ENCODE measurements at regions not wholly inside any gene's neighbourhood (a gene's known extent, or its start where the extent isn't known, plus 50 kb on each side); places are given as distances from the start of the nearest gene placed in this dataset.

DNA sequence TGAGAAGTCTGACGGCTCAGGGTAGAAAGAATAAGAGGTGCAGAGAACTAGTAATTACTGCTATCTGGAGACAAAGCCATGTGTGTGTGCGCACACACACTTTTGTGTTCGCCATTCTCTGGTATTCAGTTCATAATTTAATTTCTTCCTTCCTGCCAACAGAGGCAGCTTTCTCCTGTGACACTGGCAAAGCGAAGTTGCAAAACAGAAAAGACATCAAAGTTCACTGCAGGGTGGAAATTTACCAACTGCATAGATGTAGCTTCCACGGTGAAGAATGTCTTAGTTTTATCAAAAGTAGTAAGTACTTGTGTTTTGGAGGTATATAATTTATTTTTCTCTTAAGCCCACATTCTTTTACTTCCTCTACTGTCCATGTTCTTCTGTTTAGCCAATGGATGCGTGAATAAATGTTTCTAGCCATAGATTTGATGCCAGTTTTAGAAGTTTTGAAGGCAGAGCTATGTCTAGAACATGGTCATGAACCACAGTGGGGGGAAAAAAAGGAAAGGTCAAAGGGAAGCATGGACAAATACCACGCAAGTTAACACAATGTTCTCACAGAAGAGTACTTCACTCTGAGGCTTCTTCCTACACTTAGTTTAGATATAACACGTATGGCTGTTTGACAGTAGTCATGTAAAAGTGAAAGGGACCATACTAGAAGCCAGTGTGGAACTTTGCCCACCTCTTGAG, 536.5 kb upstream of the GRIA1 start:
- H3K4me3 ChIP-seq (ENCODE audit: insufficient read depth, low read length, poor library complexity, severe bottlenecking), result no peak overlapping the region

DNA sequence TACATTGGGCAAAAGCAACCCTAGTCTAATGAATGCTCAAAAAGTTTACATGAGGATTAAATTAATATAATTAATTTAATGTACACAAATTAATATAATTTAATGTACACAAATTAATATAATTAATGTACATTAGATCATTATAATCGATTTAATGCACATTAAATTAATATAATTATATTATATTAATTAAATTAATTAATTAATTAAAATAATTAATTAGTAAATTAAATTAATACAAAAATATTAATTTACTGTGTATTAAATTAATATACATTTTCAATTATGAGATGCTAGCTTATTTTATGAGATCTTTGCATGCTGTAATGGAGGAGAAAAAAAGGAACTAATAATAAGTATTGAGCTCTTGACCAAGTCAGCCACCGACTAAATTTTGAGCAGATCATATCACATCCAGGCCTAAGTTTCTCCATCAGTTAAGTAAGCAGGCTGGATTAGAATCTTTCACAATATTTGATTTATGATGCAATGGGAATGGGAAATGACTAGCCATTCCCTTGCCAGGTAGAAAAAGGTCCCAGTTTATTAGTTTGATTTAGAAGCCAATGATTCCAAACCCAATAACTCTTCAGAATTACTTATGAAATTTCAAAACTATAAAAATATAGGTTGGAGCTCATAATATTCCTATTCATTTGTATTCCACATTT, 533.4 kb upstream of the GRIA1 start:
- H3K9ac ChIP-seq (ENCODE audit: low read length), result no peak overlapping the region
- no peak overlapping the region for H2AFZ ChIP-seq (ENCODE audit: low read depth, low read length, severe bottlenecking)
- no peaks in the 10 kb centered on the region for H4K20me1 ChIP-seq (ENCODE audit: low read depth, low read length)
- no peaks in the 10 kb centered on the region for H3K9me2 ChIP-seq (replicated peaks; ENCODE audit: insufficient read depth, low read length)
- H3K36me3 ChIP-seq (ENCODE audit: low read length), result no peaks in the 10 kb centered on the region
- H3K27ac ChIP-seq (ENCODE audit: low read depth, low read length), result no peak overlapping the region
- no peaks in the 10 kb centered on the region for H3K9me3 ChIP-seq (ENCODE audit: insufficient read depth, low read length)
- no peaks in the 10 kb centered on the region for H3F3A ChIP-seq (ENCODE audit: insufficient read depth)
- H3K4me2 ChIP-seq (ENCODE audit: low read depth, low read length, poor library complexity, severe bottlenecking), result no peak overlapping the region
- no peaks in the 10 kb centered on the region for H3K79me2 ChIP-seq (ENCODE audit: insufficient read depth, low read length)
- H3K4me3 ChIP-seq (ENCODE audit: insufficient read depth, low read length, poor library complexity, severe bottlenecking), result no peak overlapping the region
- TF ChIP-seq, protein P1, sequence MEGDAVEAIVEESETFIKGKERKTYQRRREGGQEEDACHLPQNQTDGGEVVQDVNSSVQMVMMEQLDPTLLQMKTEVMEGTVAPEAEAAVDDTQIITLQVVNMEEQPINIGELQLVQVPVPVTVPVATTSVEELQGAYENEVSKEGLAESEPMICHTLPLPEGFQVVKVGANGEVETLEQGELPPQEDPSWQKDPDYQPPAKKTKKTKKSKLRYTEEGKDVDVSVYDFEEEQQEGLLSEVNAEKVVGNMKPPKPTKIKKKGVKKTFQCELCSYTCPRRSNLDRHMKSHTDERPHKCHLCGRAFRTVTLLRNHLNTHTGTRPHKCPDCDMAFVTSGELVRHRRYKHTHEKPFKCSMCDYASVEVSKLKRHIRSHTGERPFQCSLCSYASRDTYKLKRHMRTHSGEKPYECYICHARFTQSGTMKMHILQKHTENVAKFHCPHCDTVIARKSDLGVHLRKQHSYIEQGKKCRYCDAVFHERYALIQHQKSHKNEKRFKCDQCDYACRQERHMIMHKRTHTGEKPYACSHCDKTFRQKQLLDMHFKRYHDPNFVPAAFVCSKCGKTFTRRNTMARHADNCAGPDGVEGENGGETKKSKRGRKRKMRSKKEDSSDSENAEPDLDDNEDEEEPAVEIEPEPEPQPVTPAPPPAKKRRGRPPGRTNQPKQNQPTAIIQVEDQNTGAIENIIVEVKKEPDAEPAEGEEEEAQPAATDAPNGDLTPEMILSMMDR (IDR thresholded peaks at IDR 0.05; ENCODE audit: insufficient read depth, low read length, poor library complexity, severe bottlenecking), result no peak
- TF ChIP-seq EZH2phosphoT487 (conservative IDR thresholded peaks at IDR 0.05; ENCODE audit: low read length), result no peak
- no peaks in the 10 kb centered on the region for H3K27me3 ChIP-seq (ENCODE audit: low read length)

More for the DNA sequence above, 536.5 kb upstream of the GRIA1 start:
- no peaks in the 10 kb centered on the region for H3K9me3 ChIP-seq (ENCODE audit: insufficient read depth, low read length)
- no peaks in the 10 kb centered on the region for H3K79me2 ChIP-seq (ENCODE audit: insufficient read depth, low read length)
- no peak overlapping the region for H3K4me2 ChIP-seq (ENCODE audit: low read depth, low read length, poor library complexity, severe bottlenecking)
- no peak overlapping the region for H2AFZ ChIP-seq (ENCODE audit: low read depth, low read length, severe bottlenecking)
- H3F3A ChIP-seq (ENCODE audit: insufficient read depth), result no peaks in the 10 kb centered on the region
- no peak for TF ChIP-seq EZH2phosphoT487 (conservative IDR thresholded peaks at IDR 0.05; ENCODE audit: low read length)
- TF ChIP-seq, protein P1 (IDR thresholded peaks at IDR 0.05; ENCODE audit: insufficient read depth, low read length, poor library complexity, severe bottlenecking), result no peak
- H4K20me1 ChIP-seq (ENCODE audit: low read depth, low read length), result no peaks in the 10 kb centered on the region
- H3K9ac ChIP-seq (ENCODE audit: low read length), result no peak overlapping the region
- H3K9me2 ChIP-seq (replicated peaks; ENCODE audit: insufficient read depth, low read length), result no peaks in the 10 kb centered on the region
- H3K27me3 ChIP-seq (ENCODE audit: low read length), result no peaks in the 10 kb centered on the region
- H3K36me3 ChIP-seq (ENCODE audit: low read length), result no peaks in the 10 kb centered on the region
- H3K27ac ChIP-seq (ENCODE audit: low read depth, low read length), result no peak overlapping the region

DNA sequence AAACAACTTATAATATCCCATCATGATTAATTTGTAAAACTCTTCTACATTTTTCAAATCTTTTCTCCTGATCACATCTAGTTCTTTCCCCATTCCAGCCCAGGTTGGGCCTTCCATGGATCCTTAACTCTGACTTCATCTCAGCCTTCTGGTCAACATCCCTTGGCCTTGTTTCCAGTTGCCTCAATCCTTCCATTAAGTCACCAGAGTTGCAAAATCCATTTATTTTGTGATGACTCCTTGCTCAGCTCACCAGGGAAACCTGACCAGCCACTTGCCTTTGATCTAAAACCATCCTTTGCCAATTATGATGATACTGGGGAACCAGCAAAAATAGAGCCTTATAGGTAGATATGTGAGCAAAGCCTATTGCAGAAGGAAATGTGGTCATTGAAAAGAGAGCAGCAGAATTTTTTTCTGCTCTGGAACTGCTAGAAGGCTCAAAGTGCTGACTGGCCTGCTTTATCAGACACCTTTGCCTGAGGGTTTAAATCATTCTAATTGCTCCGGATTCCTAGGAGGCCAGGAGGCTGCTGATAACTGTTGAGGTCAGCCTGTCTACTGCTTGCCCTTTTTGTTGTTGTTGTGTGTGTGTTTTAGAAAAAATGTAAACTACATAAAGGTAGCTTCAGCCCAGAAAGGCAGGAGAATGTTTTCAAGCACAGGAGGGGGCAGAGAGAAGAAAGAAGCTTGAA, 512.2 kb upstream of the GRIA1 start:
- no peak overlapping the region for H3K4me3 ChIP-seq (ENCODE audit: insufficient read depth, low read length, poor library complexity, severe bottlenecking)
- H3F3A ChIP-seq (ENCODE audit: insufficient read depth), result no peaks in the 10 kb centered on the region
- no peak overlapping the region for H3K27ac ChIP-seq (ENCODE audit: low read depth, low read length)
- H3K79me2 ChIP-seq (ENCODE audit: insufficient read depth, low read length), result no peaks in the 10 kb centered on the region
- H3K9ac ChIP-seq (ENCODE audit: low read length), result no peak overlapping the region
- no peak overlapping the region for H2AFZ ChIP-seq (ENCODE audit: low read depth, low read length, severe bottlenecking)
- no peaks in the 10 kb centered on the region for H4K20me1 ChIP-seq (ENCODE audit: low read depth, low read length)
- H3K9me3 ChIP-seq (ENCODE audit: insufficient read depth, low read length), result no peaks in the 10 kb centered on the region
- H3K27me3 ChIP-seq (ENCODE audit: low read length), result no peaks in the 10 kb centered on the region
- TF ChIP-seq EZH2phosphoT487 (conservative IDR thresholded peaks at IDR 0.05; ENCODE audit: low read length), result no peak
- TF ChIP-seq, protein P1 (IDR thresholded peaks at IDR 0.05; ENCODE audit: insufficient read depth, low read length, poor library complexity, severe bottlenecking), result no peak
- H3K36me3 ChIP-seq (ENCODE audit: low read length), result no peaks in the 10 kb centered on the region
- no peaks in the 10 kb centered on the region for H3K9me2 ChIP-seq (replicated peaks; ENCODE audit: insufficient read depth, low read length)
- no peak overlapping the region for H3K4me2 ChIP-seq (ENCODE audit: low read depth, low read length, poor library complexity, severe bottlenecking)

Measured in SU-DHL-6 (cell line).